SU-DHL-6 (cell line): ENCODE measurements at regions not wholly inside any gene's neighbourhood (a gene's known extent, or its start where the extent isn't known, plus 50 kb on each side); places are given as distances from the start of the nearest gene placed in this dataset.

Experiments used
- CTCF ChIP-seq: fragments of 200-600 bp; sonication (generic); IDR thresholded peaks from one replicate; pipeline ENCODE4 v1.5.1; 2017; ENCODE audit warnings: antibody characterized with exemption, mild to moderate bottlenecking, low read length, moderate library complexity; ENCODE audit not compliant: insufficient read depth, poor library complexity, severe bottlenecking
- EZH2phosphoT487 ChIP-seq: fragments of 200-600 bp; sonication (generic), shearing (Covaris generic); conservative IDR thresholded peaks from 2 replicates; pipeline ENCODE4 v1.6.1; 2018; ENCODE audit warnings: mild to moderate bottlenecking, antibody characterized with exemption, low read length, moderate library complexity, mixed read lengths

- no peak for TF ChIP-seq CTCF
- TF ChIP-seq EZH2phosphoT487, result no peak
These were observed 51.2 kb upstream of the NFASC start for GRCh38 chr1:204819495-204819894.
